ENCODE measurements at regions not wholly inside any gene's neighbourhood (a gene's known extent, or its start where the extent isn't known, plus 50 kb on each side); places are given as distances from the start of the nearest gene placed in this dataset.

DNA sequence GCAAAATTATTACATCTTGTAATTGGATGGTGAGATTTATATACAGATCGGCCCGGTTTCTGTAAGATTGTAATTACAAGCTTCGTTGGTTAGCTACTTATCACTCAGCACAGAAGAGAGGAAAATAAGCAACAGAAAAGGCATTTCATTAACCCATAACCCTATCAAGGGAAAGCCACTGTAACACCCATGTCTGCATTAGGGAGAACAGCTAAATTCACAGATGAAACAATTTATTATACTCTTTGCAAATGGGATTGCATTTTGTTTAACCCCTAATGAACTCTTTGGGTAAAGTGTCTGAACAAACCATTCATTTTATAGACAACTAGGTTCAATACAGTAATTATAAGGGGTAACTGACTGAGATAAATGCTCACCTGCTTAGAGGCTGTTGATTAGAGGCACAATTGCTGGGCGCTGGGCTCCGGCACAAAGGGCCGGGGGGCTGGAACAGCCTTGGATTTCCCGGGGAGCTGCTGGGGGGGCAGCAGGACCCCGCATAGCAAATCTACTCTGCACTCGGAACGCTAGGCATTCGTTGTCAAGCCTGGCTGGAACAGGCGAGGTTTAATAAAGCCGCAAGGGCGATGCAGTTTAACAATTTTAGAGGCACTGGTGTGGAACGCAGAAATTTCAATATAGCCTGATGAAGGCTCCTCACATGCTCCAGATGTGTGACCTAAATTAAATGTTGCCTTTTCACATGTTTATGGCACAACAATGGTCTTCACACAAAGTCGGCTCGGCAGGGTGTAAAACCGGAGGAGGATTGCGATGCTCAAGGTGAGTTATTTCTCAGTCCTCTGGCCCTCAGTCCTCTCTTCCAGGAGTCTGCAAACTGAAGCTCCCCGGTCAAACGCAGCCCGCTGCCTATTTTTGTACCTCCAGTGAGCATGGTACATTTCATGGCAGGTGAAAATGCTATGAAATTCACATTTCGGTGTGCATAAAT, 134.0 kb upstream of the IRX6 start:
- TF ChIP-seq, protein P1, sequence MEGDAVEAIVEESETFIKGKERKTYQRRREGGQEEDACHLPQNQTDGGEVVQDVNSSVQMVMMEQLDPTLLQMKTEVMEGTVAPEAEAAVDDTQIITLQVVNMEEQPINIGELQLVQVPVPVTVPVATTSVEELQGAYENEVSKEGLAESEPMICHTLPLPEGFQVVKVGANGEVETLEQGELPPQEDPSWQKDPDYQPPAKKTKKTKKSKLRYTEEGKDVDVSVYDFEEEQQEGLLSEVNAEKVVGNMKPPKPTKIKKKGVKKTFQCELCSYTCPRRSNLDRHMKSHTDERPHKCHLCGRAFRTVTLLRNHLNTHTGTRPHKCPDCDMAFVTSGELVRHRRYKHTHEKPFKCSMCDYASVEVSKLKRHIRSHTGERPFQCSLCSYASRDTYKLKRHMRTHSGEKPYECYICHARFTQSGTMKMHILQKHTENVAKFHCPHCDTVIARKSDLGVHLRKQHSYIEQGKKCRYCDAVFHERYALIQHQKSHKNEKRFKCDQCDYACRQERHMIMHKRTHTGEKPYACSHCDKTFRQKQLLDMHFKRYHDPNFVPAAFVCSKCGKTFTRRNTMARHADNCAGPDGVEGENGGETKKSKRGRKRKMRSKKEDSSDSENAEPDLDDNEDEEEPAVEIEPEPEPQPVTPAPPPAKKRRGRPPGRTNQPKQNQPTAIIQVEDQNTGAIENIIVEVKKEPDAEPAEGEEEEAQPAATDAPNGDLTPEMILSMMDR (IDR thresholded peaks at IDR 0.05): no peak
- no peak for TF ChIP-seq POLR2A (IDR thresholded peaks at IDR 0.05)
- peak overlapping the region in 1 of 2 donors; percentile 7 for H3K4me3 ChIP-seq
- no peaks in the 10 kb centered on the region for H3K27me3 ChIP-seq
- H3K9me3 ChIP-seq: no peaks in the 10 kb centered on the region
- H3K36me3 ChIP-seq (ENCODE audit: low read depth, missing control alignments): no peaks in the 10 kb centered on the region
- H3K4me1 ChIP-seq: no peaks in the 10 kb centered on the region
- intact Hi-C loops (cut with DNase I; ENCODE audit: low total_unique reads): no loop called here
- WGBS, 2 donors: 8 to 12% methylated on average over 23 of the region's 23 CpGs
- DNase-seq: no peak
- no peak overlapping the region for H3K27ac ChIP-seq

DNA sequence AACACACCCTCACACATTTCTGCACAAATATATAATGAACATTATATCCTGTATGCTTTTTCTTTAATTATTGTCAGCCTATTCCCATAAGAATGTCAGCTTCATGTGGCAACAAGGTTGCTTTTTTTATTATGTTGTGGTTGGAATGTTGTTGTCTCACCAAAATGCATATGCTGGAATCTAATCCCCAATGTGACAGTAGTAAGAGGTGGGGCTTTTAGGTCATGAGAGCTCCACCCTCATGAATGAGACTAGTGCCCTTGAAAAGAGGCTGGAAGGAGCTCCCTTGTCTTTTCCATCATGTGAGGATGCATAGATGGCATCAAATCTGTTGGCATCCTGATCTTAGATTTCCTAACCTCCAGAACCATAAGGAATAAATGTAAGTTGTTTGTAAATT, 131.3 kb upstream of the IRX6 start:
- Histone ChIP-seq H3K4me1 (no peaks in the 10 kb centered on the region), H3K9me3 (no peaks in the 10 kb centered on the region), H3K27ac (no peak overlapping the region), H3K27me3 (no peaks in the 10 kb centered on the region), H3K36me3 (ENCODE audit: low read depth, missing control alignments) (no peaks in the 10 kb centered on the region), H3K4me3 (no peak overlapping the region)
- intact Hi-C loops (cut with DNase I; ENCODE audit: low total_unique reads): no loop called here
- no peak for DNase-seq
- TF ChIP-seq POLR2A (IDR thresholded peaks at IDR 0.05): no peak
- TF ChIP-seq, protein P1 (IDR thresholded peaks at IDR 0.05): no peak

DNA sequence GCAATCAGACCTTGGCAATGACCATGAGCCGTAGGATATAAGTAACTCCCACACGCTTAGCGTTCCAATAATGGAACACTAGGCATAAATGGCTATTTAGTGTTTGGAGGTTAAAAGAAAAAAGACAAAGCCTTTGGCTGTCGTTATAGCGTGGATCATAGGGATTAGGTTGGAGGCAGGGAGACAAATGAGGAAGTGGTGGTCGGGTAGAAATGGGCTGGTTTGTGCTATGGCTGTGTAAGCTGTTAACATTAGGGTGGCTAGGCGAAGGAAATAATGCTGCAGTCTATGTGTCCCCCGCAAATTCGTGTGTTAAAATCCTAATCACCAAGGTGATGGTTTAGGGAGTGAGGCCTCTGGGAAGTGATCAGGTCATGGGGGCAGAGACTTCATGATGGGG, 120.4 kb upstream of the IRX6 start:
- Histone ChIP-seq H3K27ac (no peak overlapping the region), H3K9me3 (no peaks in the 10 kb centered on the region), H3K4me3 (no peak overlapping the region), H3K36me3 (ENCODE audit: low read depth, missing control alignments) (no peaks in the 10 kb centered on the region), H3K27me3 (no peaks in the 10 kb centered on the region), H3K4me1 (no peaks in the 10 kb centered on the region)
- intact Hi-C loops (cut with DNase I; ENCODE audit: low total_unique reads): no loop called here
- DNase-seq: no peak
- TF ChIP-seq POLR2A (IDR thresholded peaks at IDR 0.05): no peak
- TF ChIP-seq, protein P1 (IDR thresholded peaks at IDR 0.05): no peak
- 40 to 61% methylated on average over 9 of the region's 9 CpGs for WGBS, 2 donors

DNA sequence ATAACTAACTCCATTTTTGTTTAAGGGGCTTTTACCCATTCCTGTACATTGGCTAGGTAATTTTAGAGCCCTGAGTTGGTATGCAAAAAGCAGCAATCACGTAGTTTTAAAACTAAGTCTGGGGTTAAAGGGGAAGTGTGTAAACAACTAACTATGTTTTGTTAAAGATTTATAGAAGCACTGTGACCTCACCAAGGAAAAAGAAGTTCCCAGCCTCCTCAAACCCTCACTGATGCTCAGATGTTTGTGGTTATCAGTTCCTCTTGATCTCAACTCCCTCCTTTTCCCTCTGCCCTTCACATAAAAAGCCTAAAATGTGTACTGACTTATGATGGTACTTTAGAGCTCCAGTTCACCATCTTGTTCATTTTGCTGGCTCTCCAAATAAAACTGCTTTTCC, 119.9 kb upstream of the IRX6 start:
- intact Hi-C loops (cut with DNase I; ENCODE audit: low total_unique reads): no loop called here
- Histone ChIP-seq H3K9me3 (no peaks in the 10 kb centered on the region), H3K4me1 (no peaks in the 10 kb centered on the region), H3K4me3 (no peak overlapping the region), H3K36me3 (ENCODE audit: low read depth, missing control alignments) (no peaks in the 10 kb centered on the region), H3K27me3 (no peaks in the 10 kb centered on the region), H3K27ac (no peak overlapping the region)
- TF ChIP-seq, protein P1 (IDR thresholded peaks at IDR 0.05): no peak
- no peak for TF ChIP-seq POLR2A (IDR thresholded peaks at IDR 0.05)
- WGBS, 2 donors: 44 to 57% methylated on average over 1 of the region's 1 CpG
- DNase-seq: no peak

DNA sequence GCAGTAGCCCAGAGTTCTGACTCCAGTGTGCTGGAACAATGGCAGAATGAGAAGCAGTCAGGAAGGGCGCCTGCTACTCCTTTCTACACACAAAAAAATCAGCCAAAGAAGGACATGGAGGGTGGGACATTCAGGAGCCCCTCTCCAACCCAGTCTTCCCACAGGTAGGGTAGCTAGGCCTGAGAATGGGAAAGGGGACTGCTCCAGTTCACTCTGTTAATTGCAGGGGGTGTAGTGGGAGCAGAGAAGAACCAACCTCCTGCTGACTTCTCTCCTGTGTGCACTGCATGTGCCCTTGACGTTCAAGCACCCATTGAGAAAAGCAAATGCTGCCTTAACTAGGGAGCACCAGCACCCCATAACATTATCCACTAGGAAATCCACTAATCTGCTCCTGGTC, 119.1 kb upstream of the IRX6 start:
- TF ChIP-seq POLR2A (IDR thresholded peaks at IDR 0.05): no peak
- TF ChIP-seq, protein P1 (IDR thresholded peaks at IDR 0.05): no peak
- no peak for DNase-seq
- Histone ChIP-seq H3K36me3 (ENCODE audit: low read depth, missing control alignments) (no peaks in the 10 kb centered on the region), H3K27ac (no peak overlapping the region), H3K9me3 (no peaks in the 10 kb centered on the region), H3K27me3 (no peaks in the 10 kb centered on the region), H3K4me3 (no peak overlapping the region), H3K4me1 (no peaks in the 10 kb centered on the region)
- WGBS, 2 donors: 88 to 93% methylated on average over 2 of the region's 2 CpGs
- intact Hi-C loops (cut with DNase I; ENCODE audit: low total_unique reads): no loop called here

All from testis (tissue), 2 donors.